ENCODE measurements at regions not wholly inside any gene's neighbourhood (a gene's known extent, or its start where the extent isn't known, plus 50 kb on each side); places are given as distances from the start of the nearest gene placed in this dataset.

GRCh38 chr21:26377111-26377694 is 195.9 kb downstream of the CYYR1 start:
- no peak for TF ChIP-seq CTCF (IDR thresholded peaks at IDR 0.05)
- TF ChIP-seq POLR2A (IDR thresholded peaks at IDR 0.05), result no peak
- TF ChIP-seq POLR2AphosphoS5 (IDR thresholded peaks at IDR 0.05), result no peak

All from breast epithelium (tissue), 3 donors.